HEK293T (cell line): ENCODE measurements at regions not wholly inside any gene's neighbourhood (a gene's known extent, or its start where the extent isn't known, plus 50 kb on each side); places are given as distances from the start of the nearest gene placed in this dataset.
"Not testable (repeated sequence)": the region's sequence is repeated elsewhere in the genome, so short reads cannot be mapped to it uniquely, and the experiment has no call there.

Experiments used
- CTCF ChIA-PET: fragments of 350-600 bp; formaldehyde crosslinking; extraction: SDS; loops from one replicate; lab custom pipeline; 2021; ENCODE audit warnings: antibody characterized with exemption, inconsistent platforms; lab: Yijun Ruan, JAX
- POLR2A ChIA-PET: fragments of 350-600 bp; formaldehyde crosslinking; extraction: SDS; loops from one replicate; lab custom pipeline; 2020; ENCODE audit warnings: antibody characterized with exemption, inconsistent platforms; lab: Yijun Ruan, JAX
- DNase-seq: peaks from one replicate; pipeline ENCODE4 v3.0.0; 2012; ENCODE audit warnings: mixed read lengths; ENCODE audit errors: extremely low spot score
- ARNT ChIP-seq: fragments of 450-650 bp; IDR thresholded peaks from 2 replicates; pipeline ENCODE4 v1.6.1; 2017; ENCODE audit warnings: mild to moderate bottlenecking
- BHLHE40 ChIP-seq: fragments of 450-650 bp; IDR thresholded peaks from 2 replicates; pipeline ENCODE4 v1.6.1; 2016; ENCODE audit warnings: mild to moderate bottlenecking, moderate library complexity, borderline replicate concordance
- CTBP1 ChIP-seq: fragments of 450-650 bp; IDR thresholded peaks from 2 replicates; pipeline ENCODE4 v1.6.1; 2016; ENCODE audit warnings: borderline replicate concordance
- ELF4 ChIP-seq: fragments of 450-650 bp; IDR thresholded peaks from 2 replicates; pipeline ENCODE4 v1.6.1; 2017; ENCODE audit warnings: antibody characterized with exemption
- FOXA1 ChIP-seq: fragments of 450-650 bp; IDR thresholded peaks from 2 replicates; pipeline ENCODE4 v1.6.1; 2016; ENCODE audit warnings: mild to moderate bottlenecking
- FOXK2 ChIP-seq: fragments of 450-650 bp; IDR thresholded peaks from 2 replicates; pipeline ENCODE4 v1.6.1; 2016; ENCODE audit warnings: mild to moderate bottlenecking
- FOXM1 ChIP-seq: fragments of 450-650 bp; IDR thresholded peaks from 2 replicates; pipeline ENCODE4 v1.6.1; 2017; ENCODE audit warnings: mild to moderate bottlenecking, borderline replicate concordance
- HDGF ChIP-seq: fragments of 450-650 bp; IDR thresholded peaks from 2 replicates; pipeline ENCODE4 v1.6.1; 2017; ENCODE audit warnings: antibody characterized with exemption, borderline replicate concordance
- L3MBTL2 ChIP-seq: fragments of 450-650 bp; conservative IDR thresholded peaks from 2 replicates; pipeline ENCODE4 v1.6.1; 2016; ENCODE audit warnings: mild to moderate bottlenecking
- LEF1 ChIP-seq: fragments of 450-650 bp; IDR thresholded peaks from 2 replicates; pipeline ENCODE4 v1.6.1; 2017; ENCODE audit warnings: mild to moderate bottlenecking, borderline replicate concordance
- NFRKB ChIP-seq: fragments of 450-650 bp; IDR thresholded peaks from 2 replicates; pipeline ENCODE4 v1.6.1; 2016; ENCODE audit warnings: mild to moderate bottlenecking, moderate library complexity
- SP1 ChIP-seq: fragments of 450-650 bp; IDR thresholded peaks from 2 replicates; pipeline ENCODE4 v1.6.1; 2017
- SUZ12 ChIP-seq: fragments of 450-650 bp; IDR thresholded peaks from 2 replicates; pipeline ENCODE4 v1.6.1; 2016; ENCODE audit warnings: mild to moderate bottlenecking
- TARDBP ChIP-seq: fragments of 450-650 bp; IDR thresholded peaks from 2 replicates; pipeline ENCODE4 v1.6.1; 2016
- ZNF384 ChIP-seq: fragments of 450-650 bp; IDR thresholded peaks from 2 replicates; pipeline ENCODE4 v1.6.1; 2016
- TF ChIP-seq, protein P1 (sequence below): fragments of 450-650 bp; IDR thresholded peaks from 2 replicates; pipeline ENCODE4 v1.6.1; 2016

- CTCF ChIA-PET = no interaction called here
- no peak for DNase-seq
- POLR2A ChIA-PET = no interaction called here
- TF ChIP-seq SP1 = no peak
- TF ChIP-seq HDGF = no peak
- no peak for TF ChIP-seq CTBP1
- no peak for TF ChIP-seq FOXK2
- no peak for TF ChIP-seq L3MBTL2
- TF ChIP-seq LEF1 = no peak
- no peak for TF ChIP-seq FOXM1
- TF ChIP-seq SUZ12 = no peak
- TF ChIP-seq ELF4 = no peak
These were observed 1888.9 kb downstream of the LRRC4C start for GRCh38 chr11:39570526-39570925.

- CTCF ChIA-PET = no interaction called here
- TF ChIP-seq SP1 (no peak), FOXK2 (no peak), ZNF384 (no peak), TARDBP (no peak), ARNT (no peak), CTBP1 (no peak)
- DNase-seq = no peak
- POLR2A ChIA-PET = no interaction called here
These were observed 1889.7 kb downstream of the LRRC4C start for GRCh38 chr11:39569789-39570188.

DNA sequence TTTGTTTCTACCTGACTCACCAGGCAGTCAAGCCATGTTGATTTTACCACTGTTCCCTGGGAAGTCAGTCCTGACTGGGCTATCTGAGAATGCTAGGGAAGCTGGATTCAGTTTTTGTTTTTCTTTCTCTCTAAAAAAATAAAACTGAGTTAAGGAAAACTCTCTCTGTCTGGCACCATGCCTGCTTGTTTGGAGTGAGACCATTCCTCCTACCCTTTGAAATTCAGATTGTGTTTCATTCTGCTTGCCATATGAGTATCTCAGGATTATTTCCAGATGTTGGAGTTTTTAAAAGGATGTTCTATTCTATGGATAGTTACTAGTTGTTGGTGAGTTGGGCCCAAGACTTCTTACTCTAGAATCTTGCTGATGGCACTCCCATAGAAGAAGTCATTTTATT, 1917.0 kb downstream of the LRRC4C start:
- no peak for DNase-seq
- TF ChIP-seq BHLHE40 (no peak), CTBP1 (no peak), FOXA1 (no peak), NFRKB (no peak), ZNF384 (no peak), TARDBP (no peak), SUZ12 (no peak), ARNT (no peak), FOXK2 (no peak), ELF4 (no peak), FOXM1 (no peak), SP1 (no peak), L3MBTL2 (no peak), HDGF (no peak), LEF1 (no peak)
- TF ChIP-seq, protein P1, sequence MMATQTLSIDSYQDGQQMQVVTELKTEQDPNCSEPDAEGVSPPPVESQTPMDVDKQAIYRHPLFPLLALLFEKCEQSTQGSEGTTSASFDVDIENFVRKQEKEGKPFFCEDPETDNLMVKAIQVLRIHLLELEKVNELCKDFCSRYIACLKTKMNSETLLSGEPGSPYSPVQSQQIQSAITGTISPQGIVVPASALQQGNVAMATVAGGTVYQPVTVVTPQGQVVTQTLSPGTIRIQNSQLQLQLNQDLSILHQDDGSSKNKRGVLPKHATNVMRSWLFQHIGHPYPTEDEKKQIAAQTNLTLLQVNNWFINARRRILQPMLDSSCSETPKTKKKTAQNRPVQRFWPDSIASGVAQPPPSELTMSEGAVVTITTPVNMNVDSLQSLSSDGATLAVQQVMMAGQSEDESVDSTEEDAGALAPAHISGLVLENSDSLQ = no peak
- POLR2A ChIA-PET = no interaction called here
- CTCF ChIA-PET = no interaction called here

GRCh38 chr11:39541945-39542351, 1917.5 kb downstream of the LRRC4C start:
- DNase-seq = no peak
- no peak for TF ChIP-seq ELF4
- no peak for TF ChIP-seq LEF1
- no peak for TF ChIP-seq ARNT
- TF ChIP-seq FOXA1 = no peak
- TF ChIP-seq BHLHE40 = no peak
- no peak for TF ChIP-seq ZNF384
- no peak for TF ChIP-seq SUZ12
- TF ChIP-seq, protein P1 = no peak
- no peak for TF ChIP-seq HDGF
- TF ChIP-seq CTBP1 = no peak
- no peak for TF ChIP-seq NFRKB
- TF ChIP-seq FOXK2 = no peak
- TF ChIP-seq FOXM1 = no peak
- no peak for TF ChIP-seq SP1
- no peak for TF ChIP-seq TARDBP
- no peak for TF ChIP-seq L3MBTL2
- ChIA-PET CTCF (no interaction called here), POLR2A (no interaction called here)

DNA sequence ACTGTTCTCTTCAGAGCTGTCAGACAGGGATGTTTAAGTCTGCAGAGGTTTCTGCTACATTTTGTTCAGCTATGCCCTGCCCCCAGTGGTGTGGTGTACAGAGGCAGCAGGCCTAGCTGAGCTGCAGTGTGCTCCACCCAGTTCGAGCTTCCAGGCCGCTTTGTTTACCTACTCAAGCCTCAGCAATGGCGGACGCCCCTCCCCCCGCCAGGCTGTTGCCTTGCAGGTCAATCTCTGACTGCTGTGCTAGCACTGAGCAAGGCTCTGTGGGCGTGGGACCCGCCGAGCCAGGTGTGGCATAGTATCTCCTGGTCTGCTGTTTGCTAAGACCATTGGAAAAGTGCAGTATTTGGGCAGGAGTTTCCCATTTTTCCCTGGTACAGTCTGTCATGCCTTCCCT, 1923.1 kb downstream of the LRRC4C start:
- POLR2A ChIA-PET = not testable (repeated sequence)

More for the DNA sequence above, 1923.1 kb downstream of the LRRC4C start:
- DNase-seq, CTCF ChIA-PET: not testable (repeated sequence)
